ENCODE measurements at regions not wholly inside any gene's neighbourhood (a gene's known extent, or its start where the extent isn't known, plus 50 kb on each side); places are given as distances from the start of the nearest gene placed in this dataset.

DNA sequence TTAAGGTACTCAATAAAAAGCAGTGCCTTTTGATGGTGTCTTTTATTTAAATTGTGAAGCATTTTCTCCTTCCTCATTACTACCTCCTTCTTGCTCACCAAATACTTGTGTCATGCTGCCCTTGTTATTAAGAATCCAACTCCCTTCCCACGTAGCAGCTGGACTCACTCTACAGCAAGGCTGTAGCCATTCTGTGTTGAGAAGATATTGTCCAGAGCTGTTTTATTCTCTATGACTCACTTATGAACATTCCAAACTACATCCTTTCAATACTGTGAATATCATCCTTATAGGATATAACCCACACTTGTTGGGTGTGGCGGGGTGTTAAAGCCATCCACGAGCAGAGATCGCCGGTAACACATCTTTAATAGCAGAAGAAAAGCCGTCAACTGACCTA lies 1671.5 kb upstream of the SLC10A2 start:
- TF ChIP-seq USF2 (IDR thresholded peaks at IDR 0.05; ENCODE audit: low read length) = no peak
- no peak for TF ChIP-seq CBX8 (IDR thresholded peaks at IDR 0.05; ENCODE audit: borderline replicate concordance, low read depth, low read length)
- TF ChIP-seq, protein P1, sequence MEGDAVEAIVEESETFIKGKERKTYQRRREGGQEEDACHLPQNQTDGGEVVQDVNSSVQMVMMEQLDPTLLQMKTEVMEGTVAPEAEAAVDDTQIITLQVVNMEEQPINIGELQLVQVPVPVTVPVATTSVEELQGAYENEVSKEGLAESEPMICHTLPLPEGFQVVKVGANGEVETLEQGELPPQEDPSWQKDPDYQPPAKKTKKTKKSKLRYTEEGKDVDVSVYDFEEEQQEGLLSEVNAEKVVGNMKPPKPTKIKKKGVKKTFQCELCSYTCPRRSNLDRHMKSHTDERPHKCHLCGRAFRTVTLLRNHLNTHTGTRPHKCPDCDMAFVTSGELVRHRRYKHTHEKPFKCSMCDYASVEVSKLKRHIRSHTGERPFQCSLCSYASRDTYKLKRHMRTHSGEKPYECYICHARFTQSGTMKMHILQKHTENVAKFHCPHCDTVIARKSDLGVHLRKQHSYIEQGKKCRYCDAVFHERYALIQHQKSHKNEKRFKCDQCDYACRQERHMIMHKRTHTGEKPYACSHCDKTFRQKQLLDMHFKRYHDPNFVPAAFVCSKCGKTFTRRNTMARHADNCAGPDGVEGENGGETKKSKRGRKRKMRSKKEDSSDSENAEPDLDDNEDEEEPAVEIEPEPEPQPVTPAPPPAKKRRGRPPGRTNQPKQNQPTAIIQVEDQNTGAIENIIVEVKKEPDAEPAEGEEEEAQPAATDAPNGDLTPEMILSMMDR (IDR thresholded peaks at IDR 0.05; ENCODE audit: control extremely low read depth in 1 of 3, insufficient read depth in 1 of 3, low read depth in 1 of 3, low read length in 3 of 3) = no peak
- no peak for TF ChIP-seq CHD1 (IDR thresholded peaks at IDR 0.05; ENCODE audit: low read depth, low read length)
